H7 (cell line): ENCODE measurements at regions not wholly inside any gene's neighbourhood (a gene's known extent, or its start where the extent isn't known, plus 50 kb on each side); places are given as distances from the start of the nearest gene placed in this dataset.

ENCODE experiments used
- DNase-seq: peaks from one replicate; pipeline ENCODE4 v3.0.0; 2012
- H3K27me3 ChIP-seq: 2 replicates; pipeline ENCODE4 v1.6.0; 2011; ENCODE audit warnings: mild to moderate bottlenecking, low read length; ENCODE audit not compliant: control insufficient read depth, insufficient read depth
- H3K36me3 ChIP-seq: replicated peaks from 2 replicates; pipeline ENCODE4 v1.5.1; 2011; ENCODE audit warnings: low read length; ENCODE audit not compliant: control insufficient read depth, insufficient read depth
- H3K4me3 ChIP-seq: 2 replicates; pipeline ENCODE4 v1.5.1; 2011; ENCODE audit warnings: low read depth, mild to moderate bottlenecking, control low read depth, low read length, moderate library complexity; ENCODE audit not compliant: insufficient read depth

- Histone ChIP-seq H3K4me3 (no peak overlapping the region), H3K27me3 (no peaks in the 10 kb centered on the region), H3K36me3 (no peaks in the 10 kb centered on the region)
- no peak for DNase-seq
Measured at GRCh38 chr3:178445139-178445538, 91.1 kb upstream of the KCNMB2 start.

DNA sequence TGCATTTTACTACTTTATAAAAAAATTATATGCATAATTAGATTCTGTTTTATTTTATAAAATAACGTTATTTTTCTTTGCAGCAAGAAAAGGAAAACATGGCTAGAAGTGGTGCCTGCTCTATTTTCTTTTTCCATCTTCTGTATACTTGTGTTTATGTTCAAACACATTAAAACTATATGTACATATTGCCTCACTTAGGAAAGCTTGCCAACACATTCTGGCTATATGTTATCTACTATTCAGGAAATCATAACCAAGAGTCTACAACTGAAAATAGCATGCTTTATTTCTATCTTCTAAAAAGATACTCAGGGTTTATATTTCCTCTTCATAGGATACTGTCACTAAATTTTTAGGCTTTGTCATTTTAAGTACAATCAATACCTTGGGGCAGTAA lies 90.2 kb upstream of the KCNMB2 start:
- H3K4me3 ChIP-seq = no peak overlapping the region
- H3K36me3 ChIP-seq = no peaks in the 10 kb centered on the region
- H3K27me3 ChIP-seq = no peaks in the 10 kb centered on the region
- DNase-seq = no peak

GRCh38 chr3:178450476-178450875 lies 85.8 kb upstream of the KCNMB2 start:
- Histone ChIP-seq H3K27me3 (no peaks in the 10 kb centered on the region), H3K4me3 (no peak overlapping the region), H3K36me3 (no peaks in the 10 kb centered on the region)
- DNase-seq = no peak

GRCh38 chr3:178451799-178452198 lies 84.4 kb upstream of the KCNMB2 start:
- H3K36me3 ChIP-seq = no peaks in the 10 kb centered on the region
- H3K4me3 ChIP-seq = no peak overlapping the region
- no peaks in the 10 kb centered on the region for H3K27me3 ChIP-seq
- DNase-seq = no peak

GRCh38 chr3:178454726-178455125 lies 81.5 kb upstream of the KCNMB2 start:
- DNase-seq = no peak
- no peak overlapping the region for H3K4me3 ChIP-seq
- H3K36me3 ChIP-seq = no peaks in the 10 kb centered on the region
- H3K27me3 ChIP-seq = no peaks in the 10 kb centered on the region

- no peaks in the 10 kb centered on the region for H3K36me3 ChIP-seq
- H3K27me3 ChIP-seq = no peaks in the 10 kb centered on the region
- H3K4me3 ChIP-seq = no peak overlapping the region
- no peak for DNase-seq
Measured at GRCh38 chr3:178455226-178455625, 81.0 kb upstream of the KCNMB2 start.

DNA sequence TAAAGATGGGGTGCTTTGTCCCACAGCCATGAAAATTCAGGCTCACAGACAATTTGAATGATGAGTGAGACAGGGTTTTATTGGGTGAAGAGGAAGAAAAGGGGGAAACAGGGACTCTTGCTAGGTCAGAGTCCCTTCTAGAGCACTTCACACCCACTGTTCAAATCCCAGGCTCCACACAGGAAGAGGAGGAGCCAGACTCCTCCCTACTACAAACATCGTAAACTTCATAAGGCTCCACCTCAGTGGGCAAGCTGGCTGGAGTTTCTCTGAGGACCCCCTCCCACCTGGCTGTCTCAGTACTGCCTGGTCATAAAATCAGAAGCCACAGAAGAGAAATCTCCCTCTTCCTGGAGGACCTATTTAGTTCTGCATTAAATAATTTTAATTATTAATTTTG lies 80.3 kb upstream of the KCNMB2 start:
- Histone ChIP-seq H3K36me3 (no peaks in the 10 kb centered on the region), H3K4me3 (no peak overlapping the region), H3K27me3 (no peaks in the 10 kb centered on the region)
- no peak for DNase-seq

- no peak for DNase-seq
- Histone ChIP-seq H3K36me3 (no peaks in the 10 kb centered on the region), H3K4me3 (no peak overlapping the region), H3K27me3 (no peaks in the 10 kb centered on the region)
Measured at GRCh38 chr3:178456621-178457285, 79.5 kb upstream of the KCNMB2 start.

GRCh38 chr3:178457511-178457910 lies 78.7 kb upstream of the KCNMB2 start:
- DNase-seq = no peak
- H3K36me3 ChIP-seq = no peaks in the 10 kb centered on the region
- H3K27me3 ChIP-seq = no peaks in the 10 kb centered on the region
- H3K4me3 ChIP-seq = no peak overlapping the region

DNA sequence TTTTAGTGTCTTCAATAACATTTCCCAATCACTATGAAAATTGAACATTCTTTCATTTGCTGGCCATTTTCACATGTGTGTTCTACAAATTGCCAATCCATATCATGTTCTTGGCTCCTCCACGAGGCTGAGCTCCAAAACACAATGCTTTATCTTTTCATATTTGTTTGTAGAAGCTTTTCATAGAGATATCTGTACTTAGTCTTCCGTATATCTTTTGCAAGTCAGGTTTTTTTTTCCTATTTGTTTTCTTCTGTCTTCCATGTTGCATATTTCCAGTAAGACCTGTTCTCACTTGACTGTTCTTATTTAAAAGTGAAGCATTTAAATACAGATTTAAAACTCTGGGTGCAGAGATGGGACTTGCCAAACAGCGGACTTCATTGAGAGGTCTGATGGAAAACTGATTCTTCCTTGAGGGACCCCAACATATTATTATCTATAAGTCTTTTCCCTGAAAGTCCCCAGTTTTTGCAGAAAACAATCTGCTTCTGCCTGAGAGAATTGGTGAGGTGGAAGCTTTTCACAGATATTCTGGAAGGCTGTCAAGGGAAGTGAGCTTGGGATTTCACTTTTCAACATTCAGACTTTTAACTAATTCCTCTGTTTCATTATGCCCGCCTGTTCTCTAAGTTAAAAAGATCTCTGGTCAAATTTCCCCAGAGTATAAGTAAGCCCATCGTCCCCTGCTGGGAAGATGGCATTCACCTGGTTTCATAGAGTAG lies 77.8 kb upstream of the KCNMB2 start:
- no peaks in the 10 kb centered on the region for H3K36me3 ChIP-seq
- no peaks in the 10 kb centered on the region for H3K27me3 ChIP-seq
- DNase-seq = no peak
- no peak overlapping the region for H3K4me3 ChIP-seq

- no peak for DNase-seq
- Histone ChIP-seq H3K4me3 (no peak overlapping the region), H3K36me3 (no peaks in the 10 kb centered on the region), H3K27me3 (no peaks in the 10 kb centered on the region)
Measured at GRCh38 chr3:178459038-178459410, 77.2 kb upstream of the KCNMB2 start.

DNA sequence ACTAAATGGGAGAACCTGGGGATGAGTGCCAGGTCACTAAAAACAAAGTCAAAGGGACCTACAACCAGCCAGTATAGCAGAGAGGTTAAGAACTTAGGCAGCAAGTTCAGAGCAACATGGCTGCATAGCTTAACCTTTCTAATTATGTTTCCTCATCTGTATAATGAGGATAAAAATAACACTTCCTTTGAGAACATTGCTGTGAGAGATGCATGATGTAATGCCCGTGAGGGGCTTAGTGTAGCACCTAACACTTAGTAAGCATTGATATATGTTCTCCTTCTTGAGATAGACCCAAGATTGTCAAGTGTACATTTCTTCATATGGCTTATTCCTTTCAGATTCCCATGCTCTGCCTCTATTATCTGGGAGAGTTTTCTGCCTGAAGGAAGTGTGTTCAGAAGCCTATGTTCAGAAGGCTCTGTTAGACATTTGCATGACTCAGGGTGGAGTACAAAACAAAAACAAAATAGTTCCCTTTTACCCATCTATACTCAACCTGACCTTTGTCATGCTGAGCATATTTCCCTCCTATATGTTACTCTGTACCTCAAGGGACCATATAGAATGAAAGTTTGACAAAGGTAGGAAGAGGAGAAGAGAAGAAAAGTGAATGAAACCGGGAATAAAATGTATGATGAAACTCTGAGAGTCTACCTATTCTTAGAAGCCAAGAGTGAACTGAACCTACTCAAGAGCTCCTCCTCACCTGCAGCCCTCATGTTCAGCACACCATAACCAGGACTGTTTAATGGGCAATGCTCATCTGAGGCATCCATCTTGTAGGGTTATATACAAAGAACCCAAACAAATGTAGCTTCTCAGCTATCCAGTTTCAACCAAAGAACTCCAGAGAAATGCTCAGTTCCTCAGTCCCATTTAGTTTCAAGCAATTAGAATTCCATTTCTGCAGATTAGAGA lies 70.7 kb upstream of the KCNMB2 start:
- H3K4me3 ChIP-seq = no peak overlapping the region
- no peaks in the 10 kb centered on the region for H3K27me3 ChIP-seq
- H3K36me3 ChIP-seq = no peaks in the 10 kb centered on the region
- DNase-seq = no peak

GRCh38 chr3:178472941-178473340 lies 63.3 kb upstream of the KCNMB2 start:
- Histone ChIP-seq H3K36me3 (no peaks in the 10 kb centered on the region), H3K4me3 (no peak overlapping the region), H3K27me3 (no peaks in the 10 kb centered on the region)
- DNase-seq = no peak

DNA sequence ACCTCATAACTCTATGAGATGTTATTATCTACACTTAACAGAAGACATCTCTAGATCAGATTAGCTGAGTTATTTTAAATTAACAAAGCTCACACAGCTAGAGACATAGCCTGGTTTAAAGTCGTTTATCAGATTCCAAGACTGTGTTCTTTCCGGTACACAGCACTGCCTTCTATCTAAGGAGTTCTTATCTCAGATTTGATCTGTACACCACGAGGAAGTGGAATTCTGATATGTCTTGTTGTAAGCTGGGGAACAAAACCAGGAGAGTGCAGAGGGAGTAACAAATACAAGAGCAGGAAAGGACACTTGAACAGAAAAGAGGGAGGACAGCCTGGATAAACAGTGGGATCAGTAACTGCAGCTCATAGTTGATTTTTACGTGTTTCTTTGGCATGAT lies 61.7 kb upstream of the KCNMB2 start:
- Histone ChIP-seq H3K36me3 (no peaks in the 10 kb centered on the region), H3K4me3 (no peak overlapping the region), H3K27me3 (no peaks in the 10 kb centered on the region)
- DNase-seq = no peak

DNA sequence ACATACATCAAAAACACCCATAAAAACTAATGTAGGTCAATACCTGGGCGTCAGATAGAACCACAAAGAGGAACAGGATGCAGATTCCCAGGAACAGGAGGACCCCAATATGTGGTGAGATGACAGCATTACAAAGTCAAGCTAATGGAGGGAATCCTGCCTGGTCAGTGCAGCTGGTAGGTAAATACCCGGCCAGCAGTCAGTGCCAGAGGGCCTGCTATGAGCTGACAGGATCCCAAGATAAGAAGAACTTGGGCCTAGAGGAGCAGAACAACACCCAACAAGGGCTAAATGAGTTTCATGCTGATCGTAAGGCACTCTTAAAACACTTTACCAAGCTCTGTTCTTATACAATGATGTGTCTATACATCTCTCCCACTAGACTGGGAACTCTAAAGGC lies 61.2 kb upstream of the KCNMB2 start:
- Histone ChIP-seq H3K4me3 (no peak overlapping the region), H3K36me3 (no peaks in the 10 kb centered on the region), H3K27me3 (no peaks in the 10 kb centered on the region)
- DNase-seq = no peak
